Kidney (tissue), 13 donors: ENCODE measurements at regions not wholly inside any gene's neighbourhood (a gene's known extent, or its start where the extent isn't known, plus 50 kb on each side); places are given as distances from the start of the nearest gene placed in this dataset.
A peak's percentile ranks its signal among the peaks of the same experiment; 100 is the strongest.

Experiments
- DNase-seq, 5 donors: peaks; one replicate each; pipeline ENCODE4 v3.0.0-alpha.2; 2013 to 2020
- FAIRE-seq: peaks from 2 replicates; lab custom pipeline; 2012; peaks lifted over from hg19 to GRCh38; lab: Jason Lieb, UNC
- H3K27ac ChIP-seq, 2 donors: one replicate each; pipeline ENCODE4 v1.7.0; 2013; ENCODE audit warnings: low read depth in 2 of 2, low read length in 2 of 2, inconsistent platforms in 1 of 2
- H3K27me3 ChIP-seq: one replicate; pipeline ENCODE4 v1.7.1; 2013; ENCODE audit warnings: low read length, inconsistent platforms; ENCODE audit not compliant: control insufficient read depth, insufficient read depth
- H3K36me3 ChIP-seq, 3 donors: one replicate each; pipeline versions ENCODE4 v1.7.0 to v1.7.1; 2013; ENCODE audit warnings: low read length in 3 of 3, control low read depth in 1 of 3, inconsistent platforms in 1 of 3; ENCODE audit not compliant: insufficient read depth in 3 of 3, control insufficient read depth in 2 of 3
- H3K4me1 ChIP-seq, 3 donors: one replicate each; pipeline versions ENCODE4 v1.7.0 to v1.7.1; 2013; ENCODE audit warnings: low read length in 3 of 3, inconsistent platforms in 1 of 3, low read depth in 1 of 3; ENCODE audit not compliant: control insufficient read depth in 2 of 3, insufficient read depth in 2 of 3
- H3K4me3 ChIP-seq, 3 donors: one replicate each; pipeline versions ENCODE4 v1.7.0 to v1.8.1; 2013; ENCODE audit warnings: low read length in 3 of 3, control low read depth in 1 of 3, inconsistent platforms in 1 of 3
- H3K9ac ChIP-seq, 3 donors: one replicate each; pipeline versions ENCODE4 v1.7.0 to v1.7.1; 2013; ENCODE audit warnings: low read length in 3 of 3, control low read depth in 1 of 3, inconsistent platforms in 1 of 3
- H3K9me3 ChIP-seq, 3 donors: one replicate each; pipeline versions ENCODE4 v1.7.0 to v1.7.1; 2013; ENCODE audit warnings: low read length in 3 of 3, control low read depth in 1 of 3, inconsistent platforms in 1 of 3; ENCODE audit not compliant: control insufficient read depth in 2 of 3, insufficient read depth in 1 of 3
- CTCF ChIP-seq: IDR thresholded peaks from 3 replicates; pipeline ENCODE4 v1.5.1; 2012; ENCODE audit warnings: mild to moderate bottlenecking, moderate library complexity, borderline replicate concordance; ENCODE audit not compliant: insufficient read depth; ENCODE audit errors: extremely low read depth
- intact Hi-C: fragments of 100-400 bp; cut with DNase I; formaldehyde crosslinking; loops from one replicate; pipeline ENCODE4 v1.11.1; 2022
- donor health status: control.
- donor health status: control.
- donor health status: control.
- donor health status: control.
- donor health status: control.
- donor health status: DM: yes; HTN: yes; CAD: no.
- donor health status: Normal renal cell carcinoma (clear cell type).

DNA sequence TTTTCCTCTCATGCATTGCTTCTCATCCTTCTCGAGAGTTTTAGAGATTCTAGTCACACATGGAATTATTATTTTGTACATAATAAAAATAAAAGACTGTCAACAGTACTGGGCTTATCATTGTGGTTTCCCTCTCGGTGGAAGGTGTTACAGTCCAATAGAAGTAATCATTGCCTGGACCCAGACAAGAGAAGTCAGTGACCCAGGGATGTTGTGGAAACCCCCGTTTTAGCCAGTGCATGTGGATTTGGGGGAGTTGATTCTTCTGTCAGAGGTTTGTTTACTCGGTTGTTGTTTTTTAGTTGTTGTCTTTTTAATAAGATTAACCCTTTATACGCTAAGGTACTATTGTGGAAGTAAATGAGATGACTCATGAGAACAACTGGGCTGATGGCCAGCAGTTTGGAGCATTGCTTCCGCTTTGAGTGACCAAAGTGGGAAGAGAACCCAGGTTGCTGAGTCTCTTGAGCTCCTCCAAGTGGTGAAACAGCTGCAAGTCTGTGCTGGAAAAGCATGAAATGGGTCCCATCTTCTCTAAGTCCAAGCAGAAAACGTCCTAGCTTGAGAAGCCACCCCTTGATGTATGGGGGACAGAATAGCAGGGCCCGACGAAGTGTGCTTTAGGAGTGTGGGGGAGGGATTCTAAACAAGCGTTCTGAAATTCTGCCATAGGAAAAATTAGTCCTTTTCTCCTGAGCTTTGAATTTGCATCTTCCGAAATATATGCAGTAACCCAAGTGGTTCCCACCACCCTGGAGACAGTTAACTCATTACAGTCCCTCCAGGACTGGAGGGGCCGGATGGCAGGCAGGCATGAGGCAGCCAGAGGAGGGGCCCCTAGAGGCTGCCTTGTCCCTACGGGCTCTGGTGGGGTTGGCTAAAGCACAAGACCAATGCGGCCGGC, 61.8 kb upstream of the GPR45 start:
- Histone ChIP-seq H3K27me3 (no peaks in the 10 kb centered on the region), H3K4me3 (no peak overlapping the region), H3K9me3 (no peaks in the 10 kb centered on the region), H3K4me1 (peaks cover 0 to 7% (median 6%) of the 10 kb centered on the region in 3 donors), H3K36me3 (no peaks in the 10 kb centered on the region), H3K9ac (no peak overlapping the region), H3K27ac (no peak overlapping the region)
- DNase-seq = peak in 4 of 5 donors; percentile 37 to 81 (median 62)
- TF ChIP-seq CTCF = peak; percentile 25
- FAIRE-seq = no peak
- intact Hi-C loops = no loop called here

- H3K27ac ChIP-seq = no peak overlapping the region
- H3K9me3 ChIP-seq = no peaks in the 10 kb centered on the region
- TF ChIP-seq CTCF = no peak
- no peaks in the 10 kb centered on the region for H3K27me3 ChIP-seq
- no peak overlapping the region for H3K9ac ChIP-seq
- DNase-seq (peak in 3 of 5 donors; percentile 47 to 62 (median 59)), FAIRE-seq (no peak)
- H3K36me3 ChIP-seq = no peaks in the 10 kb centered on the region
- peaks cover 0 to 7% (median under 1%) of the 10 kb centered on the region in 3 donors for H3K4me1 ChIP-seq
- no peak overlapping the region for H3K4me3 ChIP-seq
- intact Hi-C loops = no loop called here
These were observed 61.0 kb upstream of the GPR45 start for GRCh38 chr2:105180491-105180972.

DNA sequence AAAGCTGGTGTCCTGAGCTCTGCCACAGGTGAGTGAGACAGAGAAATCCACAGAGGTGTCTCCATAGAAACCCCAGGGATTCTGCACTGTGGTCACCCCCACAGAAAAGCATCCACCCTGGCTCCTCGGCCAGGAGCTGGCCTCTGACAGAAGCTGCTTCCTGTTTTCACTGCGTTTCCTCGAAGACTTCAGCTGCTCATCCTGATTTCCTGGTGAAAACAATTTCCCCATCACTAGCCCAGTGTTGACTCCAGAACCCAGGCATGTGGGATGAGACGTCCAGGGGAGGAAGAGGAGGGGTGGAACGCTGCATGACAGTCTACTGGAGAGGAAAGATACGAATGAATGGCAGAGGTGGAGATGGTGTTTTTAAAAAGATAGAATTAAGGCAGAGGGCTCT, 60.3 kb upstream of the GPR45 start:
- no peaks in the 10 kb centered on the region for H3K9me3 ChIP-seq
- peaks cover 0 to 6% (median 0%) of the 10 kb centered on the region in 3 donors for H3K4me1 ChIP-seq
- intact Hi-C loops = no loop called here
- no peak for TF ChIP-seq CTCF
- no peak overlapping the region for H3K9ac ChIP-seq
- peak in 1 of 5 donors; percentile 24 for DNase-seq
- no peak for FAIRE-seq
- H3K4me3 ChIP-seq = no peak overlapping the region
- H3K36me3 ChIP-seq = no peaks in the 10 kb centered on the region
- no peak overlapping the region for H3K27ac ChIP-seq
- no peaks in the 10 kb centered on the region for H3K27me3 ChIP-seq
